ENCODE measurements at regions not wholly inside any gene's neighbourhood (a gene's known extent, or its start where the extent isn't known, plus 50 kb on each side); places are given as distances from the start of the nearest gene placed in this dataset.

GRCh38 chr20:60677819-60678218 lies 574.2 kb upstream of the CDH4 start (continued):
- TF ChIP-seq EZH2phosphoT487 (IDR thresholded peaks at IDR 0.05; ENCODE audit: borderline replicate concordance, low read depth), result no peak

GRCh38 chr20:60680554-60680953 lies 571.5 kb upstream of the CDH4 start:
- 34% methylated on average over 6 of the region's 6 CpGs for WGBS (ENCODE audit: low lambda C conversion rate)
- no peak for DNase-seq
- no peaks in the 10 kb centered on the region for H3K36me3 ChIP-seq (replicated peaks in 1 of 2; ENCODE audit: control insufficient read depth in 1 of 2, insufficient read depth in 2 of 2, low read length in 1 of 2)
- H3K27me3 ChIP-seq (ENCODE audit: insufficient read depth), result no peaks in the 10 kb centered on the region
- POLR2A ChIA-PET, result no interaction called here
- no peak overlapping the region for H3K4me2 ChIP-seq
- no peak overlapping the region for H3K27ac ChIP-seq (ENCODE audit: low read depth in 2 of 2, low read length in 1 of 2)
- no peaks in the 10 kb centered on the region for H3K79me2 ChIP-seq (ENCODE audit: insufficient read depth)
- no peaks in the 10 kb centered on the region for H3K9me3 ChIP-seq
- no peak overlapping the region for H3K4me3 ChIP-seq (ENCODE audit: low read depth in 2 of 2, low read length in 1 of 2)
- TF ChIP-seq POLR2AphosphoS5 (IDR thresholded peaks at IDR 0.05; ENCODE audit: low read depth, low read length) (no peak), YY1 (IDR thresholded peaks at IDR 0.05; ENCODE audit: low read depth) (no peak), RAD21 (IDR thresholded peaks at IDR 0.05; ENCODE audit: low read length) (no peak), CTCF (IDR thresholded peaks at IDR 0.05) (no peak), SMC3 (IDR thresholded peaks at IDR 0.05; ENCODE audit: low read depth, low read length) (no peak), CHD2 (IDR thresholded peaks at IDR 0.05; ENCODE audit: low read length, partially characterized antibody) (no peak), RCOR1 (IDR thresholded peaks at IDR 0.05; ENCODE audit: low read length) (no peak), REST (IDR thresholded peaks at IDR 0.05; ENCODE audit: low read depth, low read length) (no peak), NRF1 (IDR thresholded peaks at IDR 0.05; ENCODE audit: low read depth, low read length) (no peak), TEAD4 (IDR thresholded peaks at IDR 0.05; ENCODE audit: borderline replicate concordance, insufficient read depth) (no peak), JUND (IDR thresholded peaks at IDR 0.05) (no peak), EZH2phosphoT487 (IDR thresholded peaks at IDR 0.05; ENCODE audit: borderline replicate concordance, low read depth) (no peak)
- TF ChIP-seq, protein P1, sequence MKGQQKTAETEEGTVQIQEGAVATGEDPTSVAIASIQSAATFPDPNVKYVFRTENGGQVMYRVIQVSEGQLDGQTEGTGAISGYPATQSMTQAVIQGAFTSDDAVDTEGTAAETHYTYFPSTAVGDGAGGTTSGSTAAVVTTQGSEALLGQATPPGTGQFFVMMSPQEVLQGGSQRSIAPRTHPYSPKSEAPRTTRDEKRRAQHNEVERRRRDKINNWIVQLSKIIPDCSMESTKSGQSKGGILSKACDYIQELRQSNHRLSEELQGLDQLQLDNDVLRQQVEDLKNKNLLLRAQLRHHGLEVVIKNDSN (IDR thresholded peaks at IDR 0.05; ENCODE audit: borderline replicate concordance, low read depth), result no peak
- no peaks in the 10 kb centered on the region for H3K4me1 ChIP-seq (ENCODE audit: control insufficient read depth in 1 of 2, insufficient read depth in 2 of 2, low read depth in 1 of 2, low read length in 1 of 2)
- CTCF ChIA-PET, result no interaction called here
- H3K9me2 ChIP-seq, result no peaks in the 10 kb centered on the region
- H3K9ac ChIP-seq, result no peak overlapping the region
- H2AFZ ChIP-seq (ENCODE audit: low read depth), result no peak overlapping the region
- H3F3A ChIP-seq (replicated peaks; ENCODE audit: insufficient read depth), result no peaks in the 10 kb centered on the region
- H4K20me1 ChIP-seq (ENCODE audit: insufficient read depth), result no peaks in the 10 kb centered on the region

All from SK-N-SH (cell line).